HG03095 (cell line): ENCODE measurements at regions not wholly inside any gene's neighbourhood (a gene's known extent, or its start where the extent isn't known, plus 50 kb on each side); places are given as distances from the start of the nearest gene placed in this dataset.
"Not testable (repeated sequence)": the region's sequence is repeated elsewhere in the genome, so short reads cannot be mapped to it uniquely, and the experiment has no call there.

ENCODE experiments used
- ATAC-seq: cut with Tn5 transposase; IDR thresholded peaks from one replicate; pipeline ENCODE4 v1.9.1; 2021; ENCODE audit warnings: moderate library complexity; ENCODE audit not compliant: unreplicated experiment

DNA sequence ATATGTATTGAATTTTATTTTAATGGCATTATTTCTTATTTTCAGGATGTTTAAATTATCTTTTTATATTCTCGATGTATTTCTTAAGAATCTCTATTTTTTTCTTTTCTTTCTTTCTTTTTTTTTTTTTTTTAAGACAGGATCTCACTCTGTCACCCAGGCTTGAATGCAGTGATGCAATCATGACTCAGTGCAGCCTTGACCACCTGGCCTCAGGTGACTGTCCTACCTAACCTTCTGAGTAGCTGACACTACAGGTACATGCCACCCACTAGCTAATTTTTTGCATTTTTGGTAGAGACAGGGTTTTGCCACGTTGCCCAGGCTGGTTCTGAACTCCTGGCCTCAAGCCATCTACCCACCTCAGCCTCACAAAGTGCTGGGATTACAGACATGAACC lies 143.8 kb upstream of the LAMA2 start:
- ATAC-seq = no peak

DNA sequence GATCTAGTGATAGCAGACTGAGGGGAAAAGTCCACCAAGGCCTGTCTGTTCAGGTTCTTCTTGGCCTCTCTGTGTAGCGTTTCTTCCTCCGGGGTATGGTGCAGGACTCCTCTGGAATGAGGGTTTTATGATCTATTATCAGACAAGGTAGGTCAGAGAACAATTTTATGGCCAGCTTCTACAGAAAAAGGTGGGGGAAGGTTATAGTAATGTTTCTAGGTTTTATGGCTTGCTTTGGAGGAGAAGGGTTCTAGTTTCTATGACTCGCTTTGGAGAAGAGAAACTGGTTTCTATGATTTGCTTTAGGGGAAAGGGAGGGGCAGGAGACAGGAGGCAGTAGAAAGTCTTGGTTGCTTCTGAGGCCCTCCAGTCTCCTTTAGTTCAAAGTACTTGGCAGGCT lies 144.8 kb upstream of the LAMA2 start:
- peak; percentile 76 for ATAC-seq

DNA sequence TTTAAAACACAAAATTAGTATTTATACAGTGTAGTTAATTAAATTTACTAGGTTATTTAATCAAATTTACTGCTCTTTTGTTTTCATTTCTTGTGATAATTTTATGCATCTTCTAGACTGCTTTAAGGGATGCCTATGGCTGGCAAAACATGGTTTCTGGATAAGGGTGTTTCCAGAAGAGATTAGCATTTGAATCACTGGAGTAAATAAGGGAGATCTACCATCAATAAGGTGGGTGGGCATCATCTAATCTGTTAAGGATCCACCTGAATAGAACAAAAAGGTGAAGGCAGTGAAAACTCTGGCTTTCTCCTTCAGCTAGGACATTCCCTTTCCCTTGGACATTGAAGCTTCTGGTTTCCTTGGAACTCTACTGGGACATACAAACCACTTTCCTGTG lies 146.2 kb upstream of the LAMA2 start:
- no peak for ATAC-seq

DNA sequence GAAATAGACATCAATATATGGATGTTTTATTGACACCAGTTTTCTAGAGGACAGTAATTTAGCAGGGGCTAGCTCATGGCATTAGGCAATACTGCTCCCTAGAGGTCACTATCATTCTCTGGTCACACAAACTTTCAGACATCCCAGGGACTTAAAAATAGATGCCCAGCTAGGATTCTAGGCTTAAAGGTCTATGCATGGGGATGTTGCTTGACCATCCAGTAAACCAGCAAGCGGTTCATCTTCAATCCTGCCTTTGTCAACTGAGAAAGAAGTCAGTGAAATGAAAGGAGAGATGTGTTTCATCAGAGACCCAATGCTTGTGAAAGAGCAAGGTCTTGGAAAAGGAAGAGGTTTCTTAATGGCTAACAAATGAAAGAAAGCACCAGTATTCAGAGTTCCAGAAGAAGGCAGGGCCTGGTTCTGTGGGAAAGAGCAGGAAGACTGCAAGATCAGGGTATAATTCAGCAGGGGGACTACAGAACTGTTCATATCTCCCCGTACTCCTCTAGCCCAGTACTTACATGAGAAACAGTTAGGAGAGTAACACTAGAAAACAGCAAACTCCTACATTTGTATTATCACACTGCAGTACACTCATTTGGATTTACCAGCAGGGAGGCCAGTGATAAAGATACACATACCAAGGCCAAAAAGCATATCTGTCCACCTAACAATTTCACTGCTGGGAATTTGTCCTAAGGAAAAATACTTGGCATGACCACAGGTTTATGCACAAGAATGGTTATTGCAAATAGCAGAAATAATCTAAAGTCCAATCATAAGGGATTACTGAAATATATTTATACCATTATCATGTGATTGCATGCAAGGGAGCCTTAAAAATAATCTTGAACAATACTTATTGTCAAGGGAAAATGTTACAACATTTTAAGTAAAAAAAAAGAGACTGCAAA lies 151.4 kb upstream of the LAMA2 start:
- no peak for ATAC-seq

DNA sequence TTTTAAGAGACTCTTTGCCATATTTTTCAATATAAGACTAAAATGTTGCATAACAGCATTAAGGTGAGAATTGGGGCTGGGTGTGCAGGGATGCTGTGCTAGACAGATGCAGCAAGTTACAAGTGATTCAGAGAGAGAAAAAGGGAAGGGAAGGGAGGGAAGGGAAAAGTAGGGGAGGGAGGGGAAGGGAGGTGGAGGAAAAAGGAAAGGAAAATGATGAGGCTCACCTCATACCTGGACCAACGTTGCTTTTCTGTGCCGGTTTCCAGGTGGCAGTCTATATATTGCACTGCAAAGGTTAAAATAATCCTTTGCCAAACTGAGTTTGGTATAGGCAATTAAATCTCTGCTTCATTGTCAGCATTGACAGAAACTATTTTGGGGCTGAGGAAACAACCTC lies 155.4 kb upstream of the LAMA2 start:
- no peak for ATAC-seq

DNA sequence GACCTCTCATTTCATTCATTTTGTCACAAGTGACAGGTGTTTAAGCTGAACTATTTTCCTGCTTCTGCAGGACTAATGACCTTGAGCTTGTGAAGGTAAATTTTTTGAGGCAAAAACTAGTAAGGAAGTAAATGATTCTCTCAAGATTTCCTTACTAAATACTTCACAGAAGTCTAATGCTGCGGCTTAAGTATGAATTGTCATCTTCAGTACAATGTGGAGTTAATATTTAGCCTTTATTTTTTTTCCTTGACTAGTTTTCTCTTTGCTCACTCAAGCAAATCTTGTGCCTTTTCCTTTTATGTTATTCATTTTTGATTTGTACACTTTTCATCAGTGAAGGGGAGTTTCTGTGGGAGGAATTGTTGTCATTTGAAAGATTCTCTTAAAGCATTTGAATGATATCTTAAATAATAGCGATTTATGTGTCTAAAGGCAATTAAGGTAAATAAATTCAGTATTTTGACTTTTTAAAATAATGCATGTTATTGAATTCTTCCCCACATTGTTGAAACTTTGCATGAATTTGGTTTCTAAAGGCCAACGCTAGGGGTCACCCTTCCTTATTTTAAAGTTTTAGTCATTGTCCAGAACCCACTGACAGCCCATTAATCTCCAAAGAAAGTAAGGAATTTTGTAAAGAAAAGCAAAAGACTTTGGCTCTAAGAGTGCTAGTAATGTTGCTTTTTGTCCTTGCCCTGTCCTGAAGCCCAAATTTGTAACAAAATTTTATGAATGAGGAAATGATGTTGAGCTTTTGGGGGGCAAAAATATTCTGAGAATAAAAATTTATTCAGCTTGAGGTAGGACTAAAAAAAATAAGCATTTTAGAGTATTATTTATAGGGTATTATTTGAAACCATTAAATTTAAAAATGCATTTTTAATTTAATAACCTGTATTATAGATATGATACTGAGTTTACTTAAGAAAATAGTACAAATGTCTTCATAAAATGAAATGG lies 157.4 kb upstream of the LAMA2 start:
- no peak for ATAC-seq

DNA sequence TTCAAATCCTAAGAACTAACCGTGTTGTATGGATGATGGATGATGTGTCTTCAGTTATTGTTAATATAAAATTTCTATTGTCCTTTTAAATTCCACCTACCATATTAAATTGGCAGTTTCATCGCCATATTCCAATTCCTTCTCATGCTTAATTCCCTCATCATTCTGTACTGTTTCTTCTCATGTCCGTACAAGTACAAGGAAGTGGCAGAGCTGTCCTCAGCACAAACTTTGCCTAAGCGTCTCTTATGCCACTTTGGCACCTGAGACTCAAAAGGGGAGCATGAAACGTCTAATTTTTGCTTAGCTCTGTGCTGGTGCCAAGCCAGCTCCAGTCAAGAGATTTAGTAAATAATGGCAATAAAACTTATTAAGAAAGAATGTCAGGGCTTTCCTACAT lies 158.2 kb upstream of the LAMA2 start:
- no peak for ATAC-seq

DNA sequence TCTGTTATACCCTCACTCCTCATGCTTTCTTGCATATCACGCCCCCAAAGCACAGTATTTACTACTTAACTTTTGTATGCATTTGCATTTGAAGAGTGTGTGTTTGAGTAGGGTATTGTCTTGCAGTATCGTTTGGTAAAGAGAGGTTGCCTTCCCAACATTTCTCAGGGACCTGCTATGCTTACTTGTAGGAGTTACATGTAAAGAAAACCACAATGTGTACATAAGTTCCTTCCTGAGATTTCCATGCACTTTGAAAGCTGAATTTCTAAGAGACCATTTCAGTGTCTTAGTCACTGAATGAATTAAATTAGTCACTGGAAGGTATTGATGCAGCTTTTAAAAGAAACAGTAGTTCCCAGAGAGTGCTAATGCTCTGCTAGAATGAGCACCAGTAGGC lies 159.3 kb upstream of the LAMA2 start:
- ATAC-seq = no peak

DNA sequence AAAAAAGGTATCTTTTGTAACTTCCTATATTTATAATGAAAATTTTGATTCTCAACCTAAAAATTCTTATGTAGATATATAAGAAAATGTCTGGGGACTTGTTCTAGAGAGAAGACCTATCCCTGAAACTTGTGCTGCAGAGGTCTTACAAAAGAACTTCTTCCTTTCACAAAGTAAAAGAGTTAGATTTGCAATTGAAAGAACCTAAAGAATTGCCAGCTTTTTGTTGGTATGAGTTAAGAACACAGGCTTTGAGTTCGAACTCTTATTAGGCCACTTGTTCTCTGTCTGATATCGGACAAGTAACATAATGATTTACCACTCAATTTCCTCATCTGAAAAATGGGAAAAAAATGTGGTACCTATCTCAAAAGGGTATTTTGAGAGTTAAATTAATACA lies 162.0 kb upstream of the LAMA2 start:
- no peak for ATAC-seq

DNA sequence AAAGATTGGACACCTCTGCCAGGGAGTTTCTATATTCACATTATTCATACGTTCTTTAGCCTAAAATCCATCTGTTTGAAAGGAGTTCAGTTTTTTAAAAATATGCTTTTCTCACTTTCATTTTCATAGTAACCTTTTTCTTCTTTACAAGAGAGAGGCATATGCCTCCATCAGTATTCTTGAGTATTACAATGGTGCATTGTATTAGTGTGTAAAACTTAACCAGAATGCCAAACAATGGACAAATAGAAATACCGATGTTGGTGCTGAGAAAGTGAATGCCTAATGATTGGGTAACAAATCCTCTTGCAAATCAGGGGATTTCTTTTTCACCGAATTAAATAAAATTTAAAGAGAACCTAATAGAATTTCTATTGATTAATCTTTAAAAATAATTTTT lies 163.2 kb upstream of the LAMA2 start:
- no peak for ATAC-seq

DNA sequence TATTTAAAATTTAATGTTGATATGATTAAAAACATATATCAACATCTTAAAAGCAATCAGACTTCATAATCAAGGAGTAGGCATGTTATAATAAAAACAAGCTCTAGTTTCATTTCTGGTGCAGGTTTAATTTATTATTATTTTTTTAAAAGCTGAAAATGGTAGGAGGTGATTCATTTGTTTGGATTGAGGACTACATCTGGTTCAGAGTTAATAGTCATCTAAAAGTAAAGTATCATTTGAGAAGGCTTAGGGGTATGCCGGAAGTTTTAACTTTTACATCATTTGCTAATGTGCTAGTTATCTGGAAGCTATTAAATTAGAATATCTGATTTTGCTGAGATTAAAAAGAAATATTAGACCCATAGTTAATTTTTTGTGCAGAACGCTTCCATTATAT lies 169.5 kb upstream of the LAMA2 start:
- ATAC-seq = no peak

DNA sequence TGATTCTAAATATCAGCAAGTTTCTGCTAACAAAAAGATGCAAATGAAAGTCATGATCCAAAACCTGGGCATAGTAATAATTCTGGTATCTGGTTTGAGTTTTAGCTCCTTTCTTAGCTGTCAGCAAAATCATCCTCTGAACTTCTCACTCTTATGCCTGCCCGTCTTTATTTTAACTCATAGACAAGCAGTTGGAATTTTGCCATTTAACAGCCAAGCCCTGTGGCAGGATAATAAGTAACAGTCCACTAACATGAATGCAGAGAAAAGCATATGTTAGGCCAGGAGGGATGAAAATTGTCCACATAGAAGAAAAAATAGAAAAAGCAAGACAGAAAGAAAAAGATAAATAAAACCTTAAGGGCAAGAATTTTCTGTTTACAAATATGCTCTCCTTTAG lies 170.0 kb upstream of the LAMA2 start:
- no peak for ATAC-seq

DNA sequence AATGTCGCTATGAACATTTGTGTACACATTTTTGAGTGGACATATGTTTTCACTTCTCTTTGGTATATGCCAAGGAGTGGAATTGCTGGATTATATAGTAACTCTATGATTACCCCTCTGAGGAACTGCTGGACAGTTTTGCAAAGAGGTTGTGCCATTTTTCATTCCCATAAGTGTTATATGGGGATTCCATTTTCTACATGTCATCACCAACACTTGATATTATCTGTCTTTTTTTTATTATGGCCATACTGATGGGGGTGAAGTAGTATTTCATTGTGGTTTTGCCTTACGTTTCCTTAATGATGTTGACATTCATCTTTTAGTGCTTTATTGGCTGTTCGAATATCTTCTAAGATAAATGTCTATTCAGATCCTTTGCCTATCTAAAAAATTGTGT lies 171.8 kb upstream of the LAMA2 start:
- ATAC-seq = no peak

DNA sequence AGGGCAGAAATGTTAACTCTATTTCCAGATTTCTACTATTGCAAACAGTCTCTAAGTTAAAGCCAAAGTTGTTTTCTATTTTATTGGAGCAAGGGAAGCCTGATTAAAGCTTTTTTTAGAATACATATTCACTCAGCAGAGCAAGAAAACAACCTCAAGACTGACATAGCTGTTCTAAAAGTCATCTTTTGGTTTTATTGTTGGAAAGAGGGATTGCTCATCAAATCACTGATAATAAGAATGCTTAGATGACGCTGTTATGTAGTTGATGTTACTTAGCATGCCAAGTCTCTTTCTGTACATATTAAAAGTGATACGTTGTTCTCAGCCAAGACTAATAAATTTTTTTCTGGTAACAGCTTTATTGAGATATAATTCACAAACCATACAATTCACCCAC lies 172.6 kb upstream of the LAMA2 start:
- no peak for ATAC-seq

DNA sequence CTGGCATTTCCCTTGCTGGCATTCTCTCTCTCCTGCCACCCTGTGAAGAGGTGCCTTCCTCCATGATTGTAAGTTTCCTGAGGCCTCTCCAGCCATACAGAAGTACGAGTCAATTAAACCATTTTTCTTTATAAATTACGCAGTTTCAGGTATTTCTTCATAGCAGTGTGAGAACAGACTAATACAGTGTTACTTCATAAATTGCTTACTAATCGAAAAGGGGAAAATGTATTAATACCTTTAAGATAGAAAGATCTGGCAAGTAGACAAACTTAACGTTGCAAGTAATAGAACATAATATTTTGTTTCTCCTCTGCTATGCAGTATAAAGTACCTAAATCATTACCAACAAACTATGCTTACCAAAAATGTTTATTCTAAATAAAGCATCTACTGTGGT lies 178.3 kb upstream of the LAMA2 start:
- no peak for ATAC-seq

DNA sequence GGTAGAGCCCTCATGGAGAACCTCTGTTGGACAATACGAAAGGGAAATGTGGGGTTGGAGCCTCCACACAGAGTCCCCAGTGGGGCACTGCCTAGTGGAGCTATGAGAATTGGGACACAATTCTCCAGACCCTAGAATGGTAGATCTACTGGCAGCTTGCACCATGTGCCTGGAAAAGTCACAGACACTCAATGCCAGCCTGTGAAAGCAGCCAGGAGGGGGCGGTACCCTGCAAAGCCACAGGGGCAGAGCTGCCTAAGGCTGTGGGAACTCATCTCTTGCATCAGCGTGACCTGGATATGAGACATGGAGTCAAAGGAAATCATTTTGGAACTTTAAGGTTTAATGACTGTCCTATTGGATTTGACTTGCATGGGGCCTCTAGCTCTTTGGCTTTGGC lies 179.1 kb upstream of the LAMA2 start:
- ATAC-seq = not testable (repeated sequence)

DNA sequence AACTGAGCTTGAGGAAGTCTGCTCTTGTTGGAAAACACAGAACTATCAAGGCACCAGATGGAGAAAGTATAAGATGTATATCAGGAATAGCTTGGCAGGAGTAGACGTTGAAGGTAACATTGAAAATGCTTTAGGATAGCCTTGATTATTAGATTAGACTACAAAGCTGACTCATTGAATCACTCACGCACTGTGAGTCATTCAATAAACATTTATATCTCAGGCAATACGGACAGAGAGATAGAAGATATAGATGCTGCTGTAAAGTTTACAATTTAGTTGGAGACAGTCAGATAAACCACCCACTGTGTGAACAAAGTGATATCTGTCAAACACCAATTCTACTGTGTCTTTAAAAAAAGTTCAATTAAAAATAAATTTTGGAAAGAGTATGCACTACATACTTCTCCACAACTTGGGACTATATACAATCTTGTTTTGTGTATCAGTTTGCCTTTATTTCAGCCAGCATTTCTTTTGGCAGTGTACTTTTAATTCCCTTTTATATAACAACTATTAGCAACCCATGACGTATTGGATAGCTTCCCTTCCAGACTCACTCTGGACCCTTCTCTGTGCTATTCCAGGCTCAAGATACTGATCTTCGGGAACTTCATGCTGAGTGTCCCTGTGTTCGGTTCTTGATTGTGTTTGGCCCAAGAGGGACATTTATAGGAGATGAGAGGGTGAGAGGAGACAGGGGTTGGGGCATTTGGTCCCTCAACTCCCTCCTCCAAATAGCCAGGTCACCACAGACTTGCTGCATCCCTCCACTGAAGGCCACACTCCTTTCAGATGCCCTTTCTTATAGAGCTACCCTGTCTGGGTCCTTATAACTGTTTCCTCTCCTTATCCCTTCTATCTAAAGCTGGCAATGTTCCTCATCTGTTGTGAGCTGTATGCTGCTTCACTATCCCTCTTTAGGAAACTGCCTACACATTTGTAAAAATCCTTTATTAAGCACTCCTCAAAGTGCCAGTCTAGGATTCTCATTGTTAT lies 176.6 kb upstream of the PTPRK start:
- ATAC-seq = no peak

DNA sequence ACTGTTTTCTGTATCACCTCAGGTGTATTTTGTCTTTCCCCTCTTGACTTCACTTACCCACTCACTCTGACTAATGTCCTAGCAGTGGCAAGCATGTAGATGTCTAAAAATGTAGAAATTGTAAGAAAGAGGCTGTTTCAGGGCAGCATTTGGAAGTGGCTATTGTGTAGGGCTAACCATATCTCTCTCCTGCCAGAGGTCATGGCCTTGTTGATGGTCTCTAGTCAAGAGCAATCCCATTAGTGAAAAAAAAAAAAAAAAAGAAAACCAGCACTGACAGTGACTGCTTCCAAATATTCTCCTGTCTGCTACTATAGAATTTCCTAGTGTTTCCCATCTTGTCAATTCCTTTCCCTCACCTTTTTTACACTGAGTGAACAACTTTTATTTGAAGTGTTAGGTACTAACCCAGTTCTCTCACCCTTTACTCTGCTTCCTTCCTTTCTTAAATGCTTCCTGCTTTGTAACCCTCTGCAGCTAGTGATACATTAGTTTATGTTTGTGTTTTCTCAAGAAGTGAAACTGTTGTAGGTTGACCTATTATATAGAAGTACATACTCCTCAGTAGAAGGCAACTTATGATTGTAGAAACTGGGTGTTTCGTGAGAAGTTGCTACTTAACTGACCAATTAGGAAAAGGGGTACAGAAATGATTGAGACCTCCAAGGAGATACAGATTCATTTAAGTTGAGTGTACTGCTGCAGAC lies 174.1 kb upstream of the PTPRK start:
- ATAC-seq = peak; percentile 63

DNA sequence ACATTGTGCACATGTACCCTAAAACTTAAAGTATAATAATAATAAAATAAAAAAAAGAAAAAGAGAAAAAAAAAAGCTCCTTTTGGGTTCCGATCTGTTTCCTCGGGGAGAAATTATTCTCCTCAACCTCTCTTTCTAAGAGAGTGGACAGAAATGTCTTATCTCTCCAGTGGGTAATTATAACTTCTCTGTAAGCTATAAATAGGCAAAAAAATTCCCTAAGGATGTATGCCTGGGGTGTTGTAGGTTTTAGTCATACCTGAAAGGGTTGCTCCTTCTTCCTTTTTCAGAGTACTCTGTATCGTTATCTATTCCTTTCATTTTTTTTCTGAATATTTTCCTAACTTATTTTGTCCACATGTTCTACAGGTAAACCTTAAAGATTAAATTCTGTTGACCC lies 169.7 kb upstream of the PTPRK start:
- no peak for ATAC-seq

DNA sequence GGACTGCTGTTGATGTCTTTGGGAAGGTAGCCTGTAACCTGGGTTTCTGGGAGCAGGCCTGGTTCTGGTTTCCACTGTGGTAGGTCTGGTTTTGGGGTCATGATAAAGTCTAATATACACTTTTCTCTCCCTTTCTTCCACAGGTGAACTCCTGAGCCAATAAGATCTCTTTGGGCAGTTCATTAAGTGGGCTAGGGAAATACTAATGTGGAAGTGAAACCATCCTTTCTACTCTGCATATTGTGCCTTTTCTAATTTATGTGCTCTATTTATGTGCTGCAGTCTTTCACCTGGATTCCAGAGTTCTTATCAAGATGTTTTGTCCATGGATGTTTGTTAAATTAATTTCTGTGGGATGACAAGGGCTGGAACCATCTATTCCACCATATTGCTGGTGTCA lies 165.7 kb upstream of the PTPRK start:
- no peak for ATAC-seq
